ENCODE measurements at regions not wholly inside any gene's neighbourhood (a gene's known extent, or its start where the extent isn't known, plus 50 kb on each side); places are given as distances from the start of the nearest gene placed in this dataset.
"Not testable (repeated sequence)": the region's sequence is repeated elsewhere in the genome, so short reads cannot be mapped to it uniquely, and the experiment has no call there.

GRCh38 chr21:25531538-25532250, 75.6 kb downstream of the MRPL39 start:
- not testable (repeated sequence) for DNase-seq (ENCODE audit: low spot score)

- no peak for DNase-seq (ENCODE audit: low spot score)
Measured at GRCh38 chr21:25528515-25528914, 78.8 kb downstream of the MRPL39 start.

GRCh38 chr21:25518491-25518911, 88.8 kb downstream of the MRPL39 start:
- no peak for DNase-seq (ENCODE audit: low spot score)

- DNase-seq (ENCODE audit: low spot score), result no peak
Measured at GRCh38 chr21:25515484-25516405, 91.5 kb downstream of the MRPL39 start.

- no peak for DNase-seq (ENCODE audit: low spot score)
Measured at GRCh38 chr21:25513810-25514209, 93.5 kb downstream of the MRPL39 start.

- DNase-seq (ENCODE audit: low spot score), result no peak
Measured at GRCh38 chr21:25512095-25513081, 94.9 kb downstream of the MRPL39 start.

- DNase-seq (ENCODE audit: low spot score), result no peak
Measured at GRCh38 chr21:25509862-25510261, 97.4 kb downstream of the MRPL39 start.

GRCh38 chr21:25508364-25508763, 98.9 kb downstream of the MRPL39 start:
- DNase-seq (ENCODE audit: low spot score), result no peak

- no peak for DNase-seq (ENCODE audit: low spot score)
Measured at GRCh38 chr21:25507522-25507921, 99.8 kb downstream of the MRPL39 start.

- DNase-seq (ENCODE audit: low spot score), result no peak
Measured at GRCh38 chr21:25506887-25507286, 100.4 kb downstream of the MRPL39 start.

GRCh38 chr21:25506261-25506660, 101.0 kb downstream of the MRPL39 start:
- DNase-seq (ENCODE audit: low spot score), result no peak

GRCh38 chr21:25503981-25504380, 103.3 kb downstream of the MRPL39 start:
- no peak for DNase-seq (ENCODE audit: low spot score)

GRCh38 chr21:25501996-25502665, 105.2 kb downstream of the MRPL39 start:
- no peak for DNase-seq (ENCODE audit: low spot score)

GRCh38 chr21:25501462-25501861, 105.8 kb downstream of the MRPL39 start:
- no peak for DNase-seq (ENCODE audit: low spot score)

GRCh38 chr21:25500598-25500997, 106.7 kb downstream of the MRPL39 start:
- DNase-seq (ENCODE audit: low spot score), result no peak

GRCh38 chr21:25496825-25497482, 110.3 kb downstream of the MRPL39 start:
- no peak for DNase-seq (ENCODE audit: low spot score)

GRCh38 chr21:25494804-25495203, 112.5 kb downstream of the MRPL39 start:
- no peak for DNase-seq (ENCODE audit: low spot score)

- DNase-seq (ENCODE audit: low spot score), result no peak
Measured at GRCh38 chr21:25493722-25494121, 113.6 kb downstream of the MRPL39 start.

GRCh38 chr21:25491267-25491666, 116.0 kb downstream of the MRPL39 start:
- DNase-seq (ENCODE audit: low spot score), result no peak

- no peak for DNase-seq (ENCODE audit: low spot score)
Measured at GRCh38 chr21:25490742-25491141, 116.5 kb downstream of the MRPL39 start.

- DNase-seq (ENCODE audit: low spot score), result no peak
Measured at GRCh38 chr21:25489673-25490072, 117.6 kb downstream of the MRPL39 start.
